NCI-H2029 (cell line): ENCODE measurements at regions not wholly inside any gene's neighbourhood (a gene's known extent, or its start where the extent isn't known, plus 50 kb on each side); places are given as distances from the start of the nearest gene placed in this dataset.

ENCODE experiments used
- DNase-seq: peaks from one replicate; lab custom pipeline; 2025; lab: John Stamatoyannopoulos, UW

DNA sequence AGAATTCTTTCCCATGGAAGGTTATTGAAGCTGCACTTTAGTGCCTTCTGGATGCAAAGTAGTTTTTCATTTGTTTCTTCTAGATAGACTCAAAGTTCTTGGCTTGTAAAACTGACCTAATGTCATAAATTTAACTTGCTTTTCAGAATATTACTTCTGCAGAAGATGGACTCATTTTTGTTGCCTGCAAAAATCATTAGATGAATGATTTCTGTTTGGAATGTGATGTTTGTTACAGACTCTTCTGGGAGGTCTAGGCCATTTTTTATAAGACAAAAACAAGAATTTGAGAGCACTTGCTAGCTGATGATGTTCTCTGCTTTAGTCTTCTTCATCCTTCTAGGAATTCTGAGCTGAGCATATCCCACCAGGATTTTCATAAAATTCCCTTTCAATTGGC, 308.6 kb upstream of the GIMD1 start:
- DNase-seq, result no peak

DNA sequence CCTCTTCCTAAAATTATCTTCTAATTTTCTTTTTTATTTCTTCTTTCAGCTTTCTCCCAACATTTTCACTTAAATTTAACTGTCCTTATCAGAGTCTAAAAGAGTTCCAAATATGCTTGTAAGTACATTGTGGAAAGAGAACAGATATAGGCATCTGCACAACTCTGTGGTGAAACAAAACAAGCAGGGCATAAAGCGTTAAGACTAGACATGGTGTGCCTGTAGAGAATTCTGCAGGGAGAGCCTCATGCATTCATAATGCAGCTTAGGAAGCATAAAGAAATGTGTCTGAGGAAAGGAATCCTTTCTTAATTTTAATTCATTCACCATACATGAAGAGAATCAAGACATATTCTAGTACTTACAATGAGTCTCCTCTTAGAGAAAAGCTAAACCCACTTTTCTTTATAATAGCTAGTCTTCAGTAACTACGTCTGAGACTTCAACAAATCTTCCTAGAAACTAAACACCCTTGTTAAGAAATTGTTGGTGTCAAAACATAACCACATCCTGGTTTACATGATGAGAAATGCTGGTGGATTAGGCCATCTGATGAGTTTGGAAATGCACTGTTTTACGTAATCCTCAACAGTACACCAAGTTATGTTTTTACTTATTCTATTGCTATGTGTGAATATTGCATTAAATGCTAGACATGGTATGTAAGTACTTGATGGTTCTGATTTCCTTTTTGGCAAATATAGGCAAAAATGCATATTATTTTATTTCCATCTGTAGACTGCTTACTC, 307.8 kb upstream of the GIMD1 start:
- no peak for DNase-seq

DNA sequence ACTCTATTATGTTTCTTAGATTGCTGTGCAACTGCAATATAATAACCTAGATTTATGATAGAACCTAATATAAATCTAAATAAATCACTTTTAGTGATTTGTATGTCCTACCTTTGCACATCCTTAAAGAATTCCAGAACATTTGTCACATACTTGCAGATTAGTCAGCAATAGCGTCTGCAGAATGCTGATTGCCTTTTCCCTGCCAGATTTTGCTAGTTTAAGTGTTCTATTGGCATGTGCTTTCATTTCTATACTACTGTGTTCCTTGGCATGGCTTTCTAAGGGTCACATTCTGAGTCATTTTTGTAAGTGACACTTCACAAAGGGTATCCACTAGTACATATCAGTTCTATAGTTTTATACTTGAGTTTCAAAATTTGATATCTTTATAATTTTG, 303.1 kb upstream of the GIMD1 start:
- DNase-seq, result no peak

DNA sequence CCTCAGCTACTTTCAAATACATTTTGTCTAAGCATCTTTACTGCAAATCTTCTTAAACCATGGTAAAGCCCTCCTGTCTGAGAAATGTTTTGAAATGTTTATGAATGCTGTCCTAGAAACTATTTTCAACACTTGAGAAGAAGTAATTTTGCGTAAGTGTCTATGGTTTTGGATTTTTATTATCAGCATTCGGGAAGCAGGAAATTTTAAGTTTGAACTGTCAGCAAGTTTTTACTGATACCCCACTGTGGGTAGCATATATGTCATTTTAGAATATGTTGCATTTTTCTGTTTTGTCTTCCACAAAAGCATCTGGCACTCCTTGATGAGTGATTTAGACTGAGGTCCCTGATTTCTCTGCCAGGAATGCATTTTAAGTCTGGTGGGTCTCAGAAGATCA, 302.4 kb upstream of the GIMD1 start:
- no peak for DNase-seq

DNA sequence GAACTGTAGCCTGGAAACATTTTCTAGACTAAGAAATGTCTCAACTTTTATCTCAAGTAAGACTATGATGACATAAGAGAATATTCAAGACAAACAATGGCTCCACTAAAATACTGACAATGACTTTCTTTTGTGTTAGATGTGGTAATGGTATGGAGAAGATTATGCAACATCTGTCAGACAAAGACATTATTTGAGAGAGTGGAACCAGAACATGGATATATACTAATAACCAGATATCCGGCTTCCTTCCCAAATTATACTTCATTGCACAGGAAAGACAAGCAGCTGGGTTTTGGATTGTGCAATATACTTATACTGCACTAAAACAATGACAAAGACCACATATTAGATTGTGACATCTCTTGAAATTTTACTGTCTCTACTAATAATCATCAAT, 290.8 kb upstream of the GIMD1 start:
- DNase-seq, result no peak

DNA sequence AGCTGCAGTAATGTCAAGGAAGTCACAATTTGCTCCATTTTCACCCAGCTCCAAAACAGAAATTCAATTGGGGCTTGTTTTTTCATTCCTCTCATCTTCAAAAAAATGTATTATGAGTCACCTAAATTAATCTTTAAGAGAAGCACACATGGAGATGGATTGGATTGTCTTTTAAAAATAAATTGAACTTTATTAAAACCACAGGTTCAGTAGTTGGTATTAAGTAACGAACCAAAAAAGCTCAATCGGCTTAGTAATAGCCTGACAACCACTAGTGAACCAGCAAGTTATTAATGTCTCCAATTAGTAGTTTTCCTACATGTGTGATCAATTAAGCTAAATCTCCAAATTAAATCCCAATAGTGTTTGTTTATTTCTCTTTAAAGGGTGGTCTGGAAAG, 283.5 kb upstream of the GIMD1 start:
- no peak for DNase-seq

DNA sequence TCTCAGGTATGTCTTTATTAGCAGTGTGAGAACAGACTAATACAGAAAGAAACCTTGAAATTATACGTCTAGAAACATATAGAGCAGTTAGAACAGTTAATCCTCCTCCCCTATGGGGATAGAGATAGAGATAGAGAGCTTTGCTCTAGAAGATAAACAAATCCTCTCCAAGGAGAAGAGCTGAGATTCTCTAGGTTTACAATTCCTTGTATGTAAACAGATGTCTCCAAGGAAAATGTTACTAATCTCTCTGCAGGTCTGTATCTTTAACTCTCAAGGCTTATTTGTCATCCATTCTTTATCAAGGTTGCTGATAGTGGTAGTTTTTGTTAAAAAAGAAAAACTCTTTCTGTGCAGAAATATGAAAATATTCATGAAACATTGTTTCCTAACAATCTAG, 282.1 kb upstream of the GIMD1 start:
- DNase-seq, result no peak

DNA sequence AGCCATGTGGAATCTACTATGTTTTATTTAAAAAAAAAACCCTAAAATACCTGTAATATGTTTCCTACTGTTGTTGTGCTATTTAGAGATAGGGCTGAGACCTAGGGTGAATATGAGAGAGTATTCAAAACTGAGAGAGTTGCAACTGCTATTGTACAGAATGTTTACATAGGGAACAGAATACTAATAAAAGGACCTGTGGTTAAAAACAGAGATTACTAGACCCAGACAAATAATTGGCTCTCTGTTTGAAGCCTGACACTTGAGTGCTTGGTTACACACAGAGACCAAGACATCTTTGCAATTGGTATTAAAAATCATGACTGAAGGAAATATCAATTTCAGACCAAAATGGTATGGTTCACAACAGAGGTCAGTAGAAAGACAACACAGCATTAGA, 278.9 kb upstream of the GIMD1 start:
- DNase-seq, result no peak

DNA sequence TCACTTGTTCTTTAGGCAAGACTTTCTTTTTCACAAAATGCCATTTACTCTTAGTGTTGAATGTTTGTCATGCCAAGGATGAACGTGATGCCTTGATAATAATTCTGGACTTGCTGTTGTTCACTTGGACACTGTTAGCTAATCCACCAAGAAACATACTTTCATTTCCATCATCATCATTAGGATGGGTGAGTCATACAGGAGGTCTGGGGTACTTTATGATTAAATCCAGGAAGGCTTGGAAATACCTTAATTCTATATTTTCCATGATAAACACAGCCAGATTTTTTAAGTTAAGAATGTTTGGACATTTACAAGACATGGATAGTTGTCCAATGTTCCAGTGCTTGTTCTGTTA, 260.7 kb upstream of the GIMD1 start:
- no peak for DNase-seq

DNA sequence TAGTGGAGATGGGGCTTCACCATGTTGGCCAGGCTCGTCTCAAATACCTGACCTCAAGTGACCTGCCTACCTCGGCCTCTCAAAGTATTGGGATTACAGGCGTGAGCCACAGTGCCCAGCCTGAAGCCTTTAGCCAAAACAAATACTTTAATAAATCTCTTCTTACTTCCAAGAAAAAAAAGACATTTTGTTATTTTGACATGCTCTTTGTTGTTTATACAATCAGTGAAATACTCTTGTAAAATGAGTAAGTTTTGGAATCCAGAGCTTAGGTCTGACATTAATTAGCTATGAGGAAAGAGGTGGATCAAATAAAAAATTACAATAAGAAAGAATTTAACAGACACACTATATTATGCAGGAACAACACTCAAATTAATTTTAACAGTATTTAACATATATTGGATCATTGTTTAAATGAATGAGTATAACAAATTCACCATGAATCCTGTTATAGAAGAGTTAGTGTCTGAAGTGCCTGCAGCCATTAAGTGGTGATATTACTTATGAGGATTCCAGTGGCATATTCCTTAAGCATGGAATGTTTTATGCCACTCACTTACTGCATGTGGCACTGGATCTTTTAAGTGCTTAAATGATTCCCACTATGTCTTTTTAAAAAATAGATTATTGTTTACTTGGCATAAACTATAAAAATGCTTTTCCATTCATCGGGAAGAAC, 260.1 kb upstream of the GIMD1 start:
- no peak for DNase-seq

DNA sequence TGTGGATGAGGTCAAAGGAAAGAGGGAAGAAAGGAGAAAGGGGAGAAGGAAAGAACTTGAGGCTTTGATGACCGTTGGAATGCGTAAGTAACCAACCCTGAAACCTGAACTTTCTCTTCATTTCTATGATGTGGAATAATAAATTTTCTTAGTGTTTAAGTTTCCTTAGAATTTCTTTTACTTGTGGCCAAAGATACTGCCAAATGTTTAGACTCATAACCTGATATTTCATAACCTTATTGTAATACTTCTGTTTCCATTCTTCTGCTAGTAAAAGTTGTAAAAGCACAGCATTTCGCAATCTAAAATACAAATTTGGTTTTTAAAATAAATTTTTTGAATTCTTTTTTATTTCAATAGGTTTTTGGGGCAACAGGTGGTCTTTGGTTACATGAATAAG, 258.5 kb upstream of the GIMD1 start:
- no peak for DNase-seq

DNA sequence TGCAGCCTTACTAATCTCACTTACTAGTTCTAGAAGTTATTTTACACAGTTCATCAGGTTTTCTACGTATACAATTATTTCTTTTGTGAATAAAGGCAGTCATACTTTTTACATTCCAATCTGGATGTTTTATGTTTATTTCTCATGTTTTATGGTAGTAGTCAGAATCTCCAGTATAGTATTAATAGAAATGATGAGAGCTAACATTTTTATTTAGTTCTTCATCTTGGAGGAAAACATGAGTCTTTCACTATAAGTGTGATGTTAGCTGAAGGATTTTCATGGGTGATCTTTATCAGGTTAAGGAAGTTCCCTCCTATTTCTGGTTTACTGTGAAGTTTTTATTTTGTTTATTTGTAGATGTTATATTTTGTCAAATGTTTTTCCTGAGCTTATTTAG, 256.1 kb upstream of the GIMD1 start:
- no peak for DNase-seq

DNA sequence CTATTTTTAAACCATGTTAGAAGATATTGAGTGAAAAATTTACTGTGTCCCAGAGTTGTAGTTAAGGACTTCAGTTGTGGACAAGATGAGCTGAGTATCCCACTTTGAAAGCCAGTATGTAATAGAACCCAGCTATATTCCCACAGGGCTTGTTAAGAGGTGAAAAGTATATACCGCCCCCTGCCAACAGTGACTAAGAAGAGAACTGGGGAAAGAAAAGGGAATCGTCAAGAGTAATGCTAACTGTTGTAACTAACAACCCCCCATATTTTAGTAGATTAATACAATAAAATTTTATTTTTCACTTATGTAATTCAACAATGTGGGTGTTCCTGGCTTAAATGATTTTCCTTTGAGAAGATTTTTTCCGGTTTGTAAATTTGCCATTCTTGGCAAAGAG, 250.4 kb upstream of the GIMD1 start:
- DNase-seq, result no peak

DNA sequence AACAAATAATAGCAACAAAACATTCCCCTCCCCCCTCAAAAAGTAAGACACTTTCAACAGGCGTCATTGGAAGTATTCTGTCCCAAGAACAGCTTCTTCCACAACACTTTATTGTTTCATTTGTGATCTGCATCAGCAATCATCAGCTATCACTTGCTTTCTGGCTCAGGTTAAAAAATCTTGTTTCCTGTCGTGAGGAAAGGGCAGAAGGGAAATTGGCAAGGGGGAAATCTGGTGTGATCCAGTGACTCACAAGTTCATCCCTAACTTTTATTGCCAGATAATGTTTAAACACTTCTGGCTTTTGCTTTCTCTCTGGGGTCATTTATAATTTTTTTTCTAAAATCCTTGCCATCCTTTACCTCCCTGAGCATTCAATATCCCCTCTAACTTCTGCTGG, 247.4 kb upstream of the GIMD1 start:
- no peak for DNase-seq

DNA sequence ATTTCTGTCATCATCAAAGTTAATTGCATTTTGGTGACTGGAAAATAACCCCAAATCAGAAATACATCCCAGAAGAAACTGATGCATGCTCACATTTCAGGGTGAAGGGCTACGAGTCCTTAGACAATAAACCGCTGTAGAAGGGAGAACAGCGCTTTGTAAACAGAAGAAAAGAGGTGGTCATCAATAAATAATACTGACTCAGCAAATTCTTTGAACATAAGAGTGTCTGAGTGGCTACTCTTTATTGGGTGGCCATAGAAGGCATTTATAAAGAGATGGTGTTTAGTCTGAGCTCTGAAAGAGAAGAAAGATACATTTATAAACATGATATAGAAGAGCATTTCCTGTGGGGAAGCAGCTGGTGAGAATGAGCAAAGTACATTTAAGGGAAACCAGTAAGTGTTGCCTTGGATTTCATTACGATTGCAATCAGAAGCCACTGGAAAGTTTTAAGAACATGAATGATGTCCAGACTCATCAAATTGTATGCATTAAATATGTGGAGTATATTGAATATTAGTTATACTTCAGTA, 246.9 kb upstream of the GIMD1 start:
- no peak for DNase-seq

DNA sequence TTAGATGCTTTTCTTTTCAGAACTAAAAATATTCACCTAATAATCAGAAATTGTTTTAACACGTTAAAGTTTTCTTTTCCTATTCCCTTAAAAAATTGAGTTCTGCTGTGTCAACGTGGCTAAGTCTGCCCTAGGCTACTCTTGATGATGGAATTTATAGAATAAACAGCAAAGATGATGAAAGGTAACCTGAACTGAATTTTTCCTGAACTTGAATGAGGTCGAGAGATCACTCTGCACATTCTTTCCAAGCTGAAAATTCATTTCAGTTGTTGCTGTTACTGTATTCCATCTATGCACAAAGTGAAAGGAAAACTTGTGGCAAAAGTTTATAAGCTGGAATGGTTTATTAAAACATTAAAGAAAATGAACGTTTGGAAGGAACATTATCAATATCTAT, 245.9 kb upstream of the GIMD1 start:
- no peak for DNase-seq

DNA sequence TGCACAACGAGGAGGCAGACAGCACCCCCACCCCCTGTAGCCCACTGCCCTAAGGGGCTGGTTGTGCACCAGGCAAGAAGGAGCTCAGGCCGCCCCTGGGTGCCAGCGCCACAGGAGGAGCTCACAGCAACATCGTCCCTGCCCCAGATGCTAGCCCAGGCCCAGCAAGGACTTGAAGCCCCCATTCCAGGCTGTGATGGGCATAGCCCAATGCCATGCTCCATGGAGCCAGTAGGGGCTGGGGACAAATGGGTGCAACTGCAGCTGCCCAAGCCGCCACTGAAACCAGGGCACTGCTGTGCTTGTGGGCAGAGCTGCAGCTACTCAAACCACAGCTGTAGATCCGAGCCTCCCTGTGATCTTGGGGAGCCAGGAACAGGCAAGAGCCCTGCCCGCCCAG, 241.3 kb upstream of the GIMD1 start:
- DNase-seq, result no peak

DNA sequence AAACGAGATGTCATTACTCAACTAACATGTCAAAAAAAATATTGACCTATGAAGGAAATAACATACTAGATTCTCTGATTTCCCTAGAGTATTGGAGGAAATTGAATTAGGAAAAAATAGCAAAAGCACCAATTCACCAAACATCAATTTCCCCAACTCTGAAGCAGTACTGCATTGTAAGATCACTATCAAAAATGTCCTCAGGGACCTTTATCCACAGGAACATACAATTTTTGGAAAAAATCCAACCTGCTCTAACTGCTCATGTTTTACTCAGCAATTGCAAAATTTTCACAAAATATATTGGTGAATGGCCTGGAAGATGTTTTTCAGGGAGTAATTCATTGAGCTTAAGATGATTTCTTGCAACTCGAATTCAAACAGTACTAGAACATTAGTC, 239.0 kb upstream of the GIMD1 start:
- no peak for DNase-seq

DNA sequence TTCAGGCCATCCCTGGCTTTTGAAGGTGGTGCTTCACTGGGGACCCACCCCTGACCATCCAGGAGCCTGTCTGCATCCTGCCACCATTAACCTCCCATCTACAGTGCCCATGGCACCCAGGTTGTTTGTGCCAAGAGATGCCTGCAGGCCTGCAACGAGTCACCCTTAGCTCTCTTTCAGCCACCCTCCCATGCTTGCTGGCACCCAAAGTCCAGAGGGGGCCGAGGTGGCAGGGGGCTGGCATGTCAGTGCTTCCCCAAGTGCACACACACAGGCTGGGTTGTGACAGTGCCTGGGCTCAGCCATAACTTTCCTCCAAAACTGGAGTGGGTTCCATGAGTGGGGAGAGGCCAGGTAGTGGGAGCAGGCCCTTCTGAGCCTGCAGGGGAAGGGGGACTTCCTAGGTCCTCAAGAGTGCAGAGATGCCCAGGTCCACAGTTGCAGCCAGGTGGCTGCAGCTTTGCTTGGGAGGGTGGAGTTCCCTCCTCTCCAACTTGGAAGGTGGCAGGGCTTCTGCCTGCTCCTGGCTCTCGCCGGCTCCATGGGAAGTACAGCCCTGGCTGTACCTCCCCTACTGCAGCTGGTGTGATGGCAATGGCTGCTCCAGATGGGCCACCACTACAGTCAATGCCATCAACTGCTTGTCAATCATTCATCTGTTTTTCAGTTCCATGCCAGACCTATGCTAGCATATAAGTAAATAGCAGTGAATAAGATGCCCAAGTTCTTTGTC, 235.9 kb upstream of the GIMD1 start:
- DNase-seq, result no peak

DNA sequence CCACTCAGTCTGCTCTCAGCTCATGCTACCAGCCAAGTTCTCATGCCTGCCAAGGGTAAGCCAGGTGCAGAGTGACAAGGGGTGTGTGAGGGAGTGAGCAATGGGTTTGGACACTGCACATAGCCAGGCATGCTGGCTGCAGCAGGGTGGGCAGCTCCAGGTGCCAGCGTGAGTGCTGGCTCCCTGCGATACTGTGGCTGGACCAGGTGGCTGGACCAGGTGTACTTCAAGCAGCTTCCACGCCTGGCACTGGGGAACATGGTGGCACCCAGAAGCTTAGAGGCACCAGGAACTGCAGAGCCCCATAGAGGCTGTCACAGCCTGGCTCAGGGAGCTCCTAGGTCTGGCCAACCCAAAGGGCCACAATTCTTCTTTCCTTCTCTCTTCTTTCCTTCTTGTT, 234.9 kb upstream of the GIMD1 start:
- DNase-seq, result no peak

DNA sequence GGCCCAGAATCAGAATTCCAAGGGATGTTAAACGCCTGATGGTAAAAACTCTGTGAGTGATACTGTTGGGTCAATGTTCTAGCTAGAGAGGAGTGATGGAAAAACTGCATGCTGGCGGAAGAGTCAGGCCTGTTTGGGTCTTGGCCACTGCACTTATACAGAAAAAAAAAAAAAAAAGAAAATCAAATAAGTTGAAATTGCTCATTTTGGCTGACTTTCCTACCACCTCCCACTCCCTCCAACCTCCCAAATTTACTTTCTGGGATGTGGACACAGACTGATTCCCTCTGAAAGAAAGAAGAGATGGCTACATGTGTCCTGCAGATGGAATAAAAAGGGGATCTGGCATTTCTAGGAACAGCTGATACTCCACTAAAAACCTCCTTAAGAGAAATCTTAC, 234.1 kb upstream of the GIMD1 start:
- DNase-seq, result no peak

DNA sequence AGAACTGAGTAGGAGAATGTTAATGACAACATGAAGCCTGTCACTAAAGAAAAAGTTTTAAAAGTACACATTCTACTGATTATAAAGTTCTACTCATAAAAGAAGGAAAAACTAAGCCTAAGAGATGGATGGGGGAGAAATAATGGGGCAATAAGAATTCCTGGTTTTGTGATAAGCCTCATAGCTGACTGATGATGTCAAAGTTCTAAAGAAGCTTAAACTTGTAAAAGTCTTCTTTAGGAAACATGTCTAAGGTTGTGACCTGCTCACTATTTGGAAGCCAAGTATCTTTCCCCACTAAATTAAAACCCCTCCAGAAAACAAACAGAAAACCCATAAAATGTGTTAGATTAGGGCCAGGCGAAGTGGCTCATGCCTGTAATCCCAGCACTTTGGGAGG, 232.9 kb upstream of the GIMD1 start:
- DNase-seq, result no peak

DNA sequence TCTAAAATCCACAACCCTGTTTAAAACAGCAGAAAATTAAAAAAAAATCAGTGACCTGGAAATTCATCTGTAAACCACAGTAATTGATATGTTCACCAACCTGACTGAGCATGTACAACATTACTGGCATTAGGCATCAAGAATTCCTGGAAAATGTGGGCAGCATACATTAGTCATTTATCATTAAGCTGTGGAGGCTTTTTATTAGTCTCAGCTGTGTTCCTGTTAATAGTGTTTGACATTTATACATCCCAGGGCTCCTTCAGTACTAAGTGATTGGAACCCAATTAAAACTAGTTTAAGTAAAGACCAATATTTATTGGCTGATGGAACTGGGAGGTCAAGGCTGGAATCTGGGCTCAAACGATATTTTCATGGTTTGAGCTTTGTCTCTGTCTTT, 227.3 kb upstream of the GIMD1 start:
- DNase-seq, result no peak
